AG04450 (cell line): ENCODE measurements at regions not wholly inside any gene's neighbourhood (a gene's known extent, or its start where the extent isn't known, plus 50 kb on each side); places are given as distances from the start of the nearest gene placed in this dataset.

Source experiments
- CTCF ChIA-PET: fragments of 300-600, 350-600 bp; formaldehyde crosslinking; extraction: SDS; loops from one replicate; lab custom pipeline; 2022; ENCODE audit warnings: antibody characterized with exemption, inconsistent platforms; lab: Charles Lee
- POLR2A ChIA-PET: fragments of 350-600 bp; formaldehyde crosslinking; extraction: SDS; loops from one replicate; lab custom pipeline; 2021; ENCODE audit warnings: antibody characterized with exemption, inconsistent platforms; lab: Yijun Ruan, JAX
- DNase-seq: peaks from one replicate; pipeline ENCODE4 v3.0.0-alpha.2; 2011; ENCODE audit warnings: low read depth, low spot score
- H3K27ac ChIP-seq: one replicate; pipeline ENCODE4 v1.5.1; 2012; ENCODE audit warnings: low read depth, low read length, control low read depth
- H3K27me3 ChIP-seq: one replicate; pipeline ENCODE4 v1.6.0; 2012; ENCODE audit warnings: low read length; ENCODE audit not compliant: control insufficient read depth, insufficient read depth
- H3K4me3 ChIP-seq: 2 replicates; pipeline ENCODE4 v1.5.1; 2011; ENCODE audit warnings: mild to moderate bottlenecking, low read depth, low read length, control low read depth
- H3K9me3 ChIP-seq: 2 replicates; pipeline ENCODE4 v1.5.1; 2012; ENCODE audit warnings: low read length; ENCODE audit not compliant: control insufficient read depth, insufficient read depth
- CTCF ChIP-seq: IDR thresholded peaks from 2 replicates; pipeline ENCODE4 v1.5.1; 2011; ENCODE audit warnings: low read depth, low read length, control low read depth, inconsistent platforms

GRCh38 chr2:215609089-215610032, 173.5 kb upstream of the FN1 start:
- Histone ChIP-seq H3K27ac (no peak overlapping the region), H3K9me3 (no peaks in the 10 kb centered on the region), H3K4me3 (no peak overlapping the region), H3K27me3 (no peaks in the 10 kb centered on the region)
- no peak for TF ChIP-seq CTCF
- ChIA-PET CTCF (no interaction called here), POLR2A (no interaction called here)
- no peak for DNase-seq

- no peak overlapping the region for H3K27ac ChIP-seq
- no peaks in the 10 kb centered on the region for H3K9me3 ChIP-seq
- no peak for TF ChIP-seq CTCF
- ChIA-PET CTCF (no interaction called here), POLR2A (no interaction called here)
- no peak for DNase-seq
- no peaks in the 10 kb centered on the region for H3K27me3 ChIP-seq
- H3K4me3 ChIP-seq, result no peak overlapping the region
Measured at GRCh38 chr2:215607766-215608165, 171.9 kb upstream of the FN1 start.

- no peak for DNase-seq
- POLR2A ChIA-PET, result no interaction called here
- no peak overlapping the region for H3K27ac ChIP-seq
- CTCF ChIA-PET, result interaction anchor here (0.6 kb wide), 1 partner anchor 80 kb away, joined by 5 read pairs; no protein-coding TSS in a partner anchor
- H3K27me3 ChIP-seq, result no peaks in the 10 kb centered on the region
- TF ChIP-seq CTCF, result no peak
- H3K4me3 ChIP-seq, result no peak overlapping the region
- no peaks in the 10 kb centered on the region for H3K9me3 ChIP-seq
Measured at GRCh38 chr2:215606219-215606618, 170.4 kb upstream of the FN1 start.

- no peak for DNase-seq
- ChIA-PET CTCF (no interaction called here), POLR2A (no interaction called here)
- Histone ChIP-seq H3K9me3 (no peaks in the 10 kb centered on the region), H3K4me3 (no peak overlapping the region), H3K27me3 (no peaks in the 10 kb centered on the region), H3K27ac (no peak overlapping the region)
- no peak for TF ChIP-seq CTCF
Measured at GRCh38 chr2:215605214-215605613, 169.3 kb upstream of the FN1 start.

- TF ChIP-seq CTCF, result no peak
- Histone ChIP-seq H3K27me3 (no peaks in the 10 kb centered on the region), H3K9me3 (no peaks in the 10 kb centered on the region), H3K27ac (no peak overlapping the region), H3K4me3 (no peak overlapping the region)
- no peak for DNase-seq
- CTCF ChIA-PET, result no interaction called here
- POLR2A ChIA-PET, result no interaction called here
Measured at GRCh38 chr2:215604606-215605005, 168.7 kb upstream of the FN1 start.
